NCI-H146 treated with DMSO at 0.1 percent for 48 hours (cell line): ENCODE measurements at regions not wholly inside any gene's neighbourhood (a gene's known extent, or its start where the extent isn't known, plus 50 kb on each side); places are given as distances from the start of the nearest gene placed in this dataset.

Experiments used
- DNase-seq: peaks from one replicate; lab custom pipeline; 2025; ENCODE audit not compliant: unreplicated experiment; lab: John Stamatoyannopoulos, UW

GRCh38 chr16:63337264-63337663 lies 1301.0 kb upstream of the CDH8 start:
- DNase-seq = no peak

- DNase-seq = no peak
Observed at GRCh38 chr16:63331111-63331510, 1294.9 kb upstream of the CDH8 start.

DNA sequence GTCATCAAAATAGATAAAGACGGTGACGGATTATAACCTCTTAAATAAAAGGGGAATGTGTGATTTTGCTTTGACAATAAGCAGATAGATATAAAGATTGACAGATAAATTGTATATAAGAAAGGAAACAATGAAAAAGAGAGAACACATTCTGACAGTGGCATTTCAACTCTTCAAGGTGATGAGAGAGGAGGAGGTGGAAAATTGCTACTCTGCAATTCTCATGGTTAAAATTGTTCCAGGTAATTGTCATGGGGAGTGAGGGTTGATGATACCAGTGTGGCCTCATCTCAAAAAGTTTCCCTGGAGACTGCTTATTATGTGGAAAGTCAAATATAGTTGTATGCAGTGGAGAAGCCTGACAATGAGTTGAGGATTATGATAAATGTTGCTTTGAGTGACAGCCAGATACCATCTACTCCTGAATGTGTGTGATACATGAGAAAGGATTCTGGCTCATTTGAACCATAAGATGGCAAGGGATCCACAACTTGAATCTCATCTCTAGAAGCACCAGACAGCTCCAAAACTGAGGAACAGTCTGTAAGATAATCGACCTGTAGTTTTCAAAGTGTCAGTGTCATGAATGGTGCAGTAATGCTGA lies 1290.6 kb upstream of the CDH8 start:
- DNase-seq = no peak

DNA sequence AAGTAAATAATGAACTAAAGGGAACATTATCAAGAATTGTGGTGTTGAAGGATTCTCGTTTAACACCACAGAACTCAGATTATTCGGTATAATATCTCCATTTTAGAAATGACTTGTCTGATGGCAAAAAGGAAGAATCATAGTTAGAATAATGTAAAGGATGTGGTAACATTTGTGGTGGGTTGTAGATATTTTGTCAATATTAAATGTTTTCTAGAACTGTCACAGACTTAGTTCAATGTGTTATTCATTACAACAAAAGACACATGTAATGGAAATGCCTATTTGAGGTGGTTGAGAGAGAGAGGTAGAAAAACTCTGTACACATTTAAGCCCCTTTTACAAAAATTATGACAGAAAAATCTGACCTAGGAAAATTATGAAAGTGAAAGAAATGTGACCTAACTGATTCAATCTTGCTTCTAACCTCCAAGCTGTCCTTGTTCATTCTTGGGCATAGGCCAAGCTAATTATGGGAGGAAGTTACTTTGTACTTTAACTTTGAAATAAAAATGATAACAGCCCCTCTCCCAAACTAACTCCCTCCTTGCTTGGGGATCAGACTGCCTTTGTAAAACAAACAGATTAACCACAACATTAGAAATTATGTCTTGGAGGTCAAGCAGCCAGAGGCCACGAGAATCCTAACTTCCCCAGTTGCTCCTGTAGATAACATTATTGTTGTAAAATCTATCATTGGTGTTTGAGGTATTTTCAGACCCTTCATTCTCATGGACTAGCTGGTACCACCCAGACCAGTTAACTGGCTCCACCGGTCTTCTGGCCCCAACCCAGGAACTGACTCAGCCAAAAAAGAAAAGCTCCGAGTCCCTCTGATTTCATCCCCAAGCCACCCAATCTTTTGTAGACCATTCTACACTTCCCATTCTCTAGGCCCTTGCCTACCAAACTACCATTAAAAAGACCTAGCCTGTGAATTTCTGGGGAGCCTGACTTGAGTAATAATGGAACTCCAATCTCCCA lies 1287.8 kb upstream of the CDH8 start:
- DNase-seq = no peak

GRCh38 chr16:63323055-63323454 lies 1286.8 kb upstream of the CDH8 start:
- no peak for DNase-seq

GRCh38 chr16:63315229-63315628 lies 1279.0 kb upstream of the CDH8 start:
- DNase-seq = no peak

GRCh38 chr16:63312346-63312745 lies 1276.1 kb upstream of the CDH8 start:
- no peak for DNase-seq

GRCh38 chr16:63311313-63311712 lies 1275.1 kb upstream of the CDH8 start:
- DNase-seq = no peak

DNA sequence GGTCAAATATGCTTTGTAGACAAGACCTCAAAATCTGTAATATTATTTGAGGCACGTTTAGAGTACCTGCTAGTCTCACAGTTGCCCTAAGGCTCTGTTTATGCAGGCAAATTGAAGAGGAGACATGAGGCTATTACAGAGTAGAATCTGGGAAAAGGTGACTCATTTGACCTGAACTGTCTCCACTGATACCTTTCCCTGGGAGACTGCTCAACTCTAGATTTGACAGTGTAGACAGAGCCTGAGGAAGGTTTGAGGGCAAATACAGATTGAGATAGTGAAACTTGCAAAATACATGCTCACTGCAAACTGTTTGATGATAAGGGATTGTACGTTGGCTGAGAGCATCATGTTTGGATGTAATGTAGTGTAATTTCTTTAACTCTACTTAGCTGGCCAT lies 1266.6 kb upstream of the CDH8 start:
- no peak for DNase-seq

- DNase-seq = no peak
Observed at GRCh38 chr16:63301349-63301748, 1265.1 kb upstream of the CDH8 start.

DNA sequence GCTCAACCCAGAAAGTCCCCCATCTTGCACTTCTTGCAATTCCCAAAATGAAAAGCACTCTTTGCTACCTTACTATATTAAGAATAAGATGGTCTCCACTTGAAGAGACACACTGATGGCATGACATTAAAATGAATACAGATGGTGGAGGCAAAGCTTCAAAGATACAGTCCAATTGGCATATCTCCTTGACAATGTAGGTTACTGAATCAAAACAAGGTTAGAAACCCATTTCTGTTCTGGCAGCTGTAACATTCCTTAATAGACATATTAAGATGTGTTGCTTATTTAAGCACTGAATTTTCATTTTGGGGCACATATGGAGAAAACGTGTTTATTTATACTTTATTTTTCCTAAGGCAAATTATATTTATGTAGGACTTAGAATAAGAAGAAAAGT lies 1262.8 kb upstream of the CDH8 start:
- no peak for DNase-seq

DNA sequence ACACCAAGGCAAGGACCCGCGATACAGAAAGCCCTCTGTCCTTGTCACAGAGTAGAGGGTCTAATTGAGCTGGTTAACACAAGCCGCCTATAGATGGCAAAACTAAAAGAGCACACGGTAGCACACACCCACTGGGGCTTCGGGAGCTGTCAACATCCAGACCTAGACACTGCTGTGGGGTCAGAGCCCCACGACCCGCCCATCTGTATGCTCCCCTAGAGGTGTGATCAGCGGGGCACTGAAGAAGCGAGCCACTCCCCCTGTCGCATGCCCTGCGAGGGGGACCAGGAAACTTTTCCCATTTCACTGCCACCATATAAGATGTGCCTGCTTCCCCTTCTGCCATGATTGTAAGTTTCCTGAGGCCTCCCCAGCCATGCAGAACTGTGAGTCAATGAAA lies 1255.8 kb upstream of the CDH8 start:
- DNase-seq = no peak

DNA sequence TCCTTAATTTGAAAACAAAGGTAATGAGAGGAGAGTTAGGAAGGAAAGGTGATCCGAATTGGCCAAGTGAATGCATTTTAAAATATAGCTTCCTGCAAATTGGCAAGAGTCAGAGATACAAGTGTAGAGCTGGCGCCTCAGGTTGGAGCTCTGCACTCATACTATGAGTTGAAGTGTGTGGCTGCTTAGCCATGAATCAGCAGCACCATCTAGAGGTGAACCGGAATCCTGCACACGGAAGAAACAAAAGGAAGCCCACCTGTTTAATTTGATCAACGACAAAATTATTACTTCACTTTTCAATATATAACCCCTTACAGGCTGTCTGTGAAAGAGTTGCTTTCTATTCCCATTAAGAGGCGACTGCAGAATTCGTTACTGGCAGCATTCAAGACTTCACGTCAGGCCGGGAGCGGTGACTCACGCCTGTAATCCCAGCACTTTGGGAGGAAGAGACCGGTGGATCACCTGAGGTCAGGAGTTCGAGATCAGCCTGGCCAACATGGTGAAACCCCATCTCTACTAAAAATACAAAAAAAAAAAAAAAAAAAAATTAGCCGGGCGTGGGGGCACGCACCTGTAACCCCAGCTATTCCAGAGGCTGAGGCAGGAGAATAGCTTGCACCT lies 1253.7 kb upstream of the CDH8 start:
- DNase-seq = no peak

DNA sequence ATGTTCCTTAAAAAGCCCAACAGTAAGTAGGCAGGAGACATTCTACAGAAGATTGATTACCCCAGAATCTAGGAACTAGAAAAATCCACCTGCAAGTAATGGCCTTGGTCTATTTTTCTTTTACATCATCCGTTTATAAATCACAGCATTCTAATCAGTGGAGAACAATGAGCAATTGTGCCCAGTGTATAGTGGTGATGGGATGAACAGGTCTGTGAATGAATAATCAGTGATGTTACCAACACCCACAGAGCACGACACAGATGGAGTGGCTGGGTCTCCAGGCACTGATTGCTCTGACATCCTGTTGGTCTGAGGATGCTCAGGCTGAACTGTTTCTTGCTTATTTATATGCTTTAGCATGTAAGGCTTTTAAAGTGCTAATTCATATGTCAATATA lies 1251.2 kb upstream of the CDH8 start:
- no peak for DNase-seq

- DNase-seq = peak; percentile 20
Observed at GRCh38 chr16:63283721-63284120, 1247.5 kb upstream of the CDH8 start.

DNA sequence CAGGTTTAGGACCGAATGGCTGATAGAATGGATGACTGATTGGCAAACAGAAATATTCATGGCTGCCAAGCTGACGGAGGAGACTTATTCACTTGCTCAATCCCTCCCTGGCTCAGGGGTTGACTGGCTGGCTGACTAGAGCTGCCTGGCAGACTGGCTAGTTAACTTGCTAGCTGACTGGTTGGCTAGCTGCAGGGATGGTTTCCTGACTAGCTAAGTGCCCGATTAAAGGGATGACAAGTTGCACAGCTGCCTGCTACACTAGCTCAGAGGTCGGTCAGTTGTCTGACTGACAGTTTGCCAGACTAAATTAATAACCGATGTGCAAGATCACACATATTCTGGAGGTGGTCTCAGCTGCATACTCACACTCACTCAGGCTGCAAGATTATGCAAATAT lies 1208.4 kb upstream of the CDH8 start:
- no peak for DNase-seq

GRCh38 chr16:63241497-63242028 lies 1205.3 kb upstream of the CDH8 start:
- DNase-seq = no peak

GRCh38 chr16:63239065-63239570 lies 1202.9 kb upstream of the CDH8 start:
- no peak for DNase-seq

DNA sequence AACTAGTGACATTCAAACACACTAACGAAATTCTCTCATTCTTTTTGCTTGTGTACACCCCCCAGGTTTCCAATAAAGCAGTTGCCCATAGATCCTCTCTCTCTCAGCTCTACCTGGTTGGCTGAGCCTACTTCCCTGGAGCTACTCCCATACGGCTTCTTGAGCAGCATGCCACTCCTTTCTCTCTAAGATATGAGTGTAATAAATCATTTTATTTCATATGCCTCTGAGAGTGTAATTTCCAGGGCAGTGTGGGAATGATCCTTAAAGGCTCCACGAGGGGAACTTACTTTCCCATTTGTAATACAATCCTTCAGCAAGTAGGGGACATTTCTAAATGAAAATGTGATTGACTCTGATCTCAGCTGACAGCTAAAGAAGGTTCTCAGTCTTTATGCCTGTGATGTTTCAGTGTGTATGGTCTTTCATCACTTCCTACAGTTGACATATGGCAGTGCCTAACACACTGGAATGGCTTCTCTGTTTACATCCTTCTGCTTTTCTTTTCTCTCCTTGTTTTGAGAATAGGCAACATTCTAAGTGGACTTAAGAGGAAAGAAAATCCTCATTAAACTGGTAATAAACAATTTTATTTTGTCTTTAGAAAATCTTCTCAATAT lies 1194.3 kb upstream of the CDH8 start:
- DNase-seq = no peak

- DNase-seq = no peak
Observed at GRCh38 chr16:63228259-63228658, 1192.0 kb upstream of the CDH8 start.

- DNase-seq = peak; percentile 8
Observed at GRCh38 chr16:63223851-63224250, 1187.6 kb upstream of the CDH8 start.
